ENCODE measurements at regions not wholly inside any gene's neighbourhood (a gene's known extent, or its start where the extent isn't known, plus 50 kb on each side); places are given as distances from the start of the nearest gene placed in this dataset.
"Not testable (repeated sequence)": the region's sequence is repeated elsewhere in the genome, so short reads cannot be mapped to it uniquely, and the experiment has no call there.

- Mint-ChIP-seq H3K4me3 (no peak overlapping the region), H3K36me3 (no peaks in the 10 kb centered on the region), H3K9me3 (peaks cover 2% of the 10 kb centered on the region), H3K27me3 (peaks cover 1% of the 10 kb centered on the region), H3K27ac (no peak overlapping the region), H3K4me1 (no peaks in the 10 kb centered on the region)
- ATAC-seq (ENCODE audit: low read depth) = no peak
- DNase-seq (ENCODE audit: low spot score in 2 of 2) = no peak
Measured at GRCh38 chr5:98535901-98536300, 237.6 kb upstream of the RGMB start.

- DNase-seq (ENCODE audit: low spot score in 2 of 2) = no peak
- Mint-ChIP-seq H3K4me1 (no peaks in the 10 kb centered on the region), H3K36me3 (peaks cover 2% of the 10 kb centered on the region)
Measured at GRCh38 chr5:98540056-98540455, 233.4 kb upstream of the RGMB start.

GRCh38 chr5:98541641-98542040 lies 231.8 kb upstream of the RGMB start:
- ATAC-seq (ENCODE audit: low read depth) (no peak), DNase-seq (ENCODE audit: low spot score in 2 of 2) (no peak)
- H3K27ac Mint-ChIP-seq = no peak overlapping the region
- H3K36me3 Mint-ChIP-seq = peaks cover 2% of the 10 kb centered on the region
- peaks cover 1% of the 10 kb centered on the region for H3K27me3 Mint-ChIP-seq
- H3K4me3 Mint-ChIP-seq = no peak overlapping the region
- no peaks in the 10 kb centered on the region for H3K4me1 Mint-ChIP-seq
- H3K9me3 Mint-ChIP-seq = peaks cover 20% of the 10 kb centered on the region

More at GRCh38 chr5:98540056-98540455, 233.4 kb upstream of the RGMB start:
- no peak for ATAC-seq (ENCODE audit: low read depth)
- peaks cover 1% of the 10 kb centered on the region for H3K27me3 Mint-ChIP-seq
- H3K9me3 Mint-ChIP-seq = peaks cover 20% of the 10 kb centered on the region
- H3K4me3 Mint-ChIP-seq = no peak overlapping the region
- H3K27ac Mint-ChIP-seq = no peak overlapping the region

GRCh38 chr5:98543490-98543889 lies 230.0 kb upstream of the RGMB start:
- Mint-ChIP-seq H3K27me3 (no peaks in the 10 kb centered on the region), H3K4me1 (no peaks in the 10 kb centered on the region), H3K36me3 (peaks cover 2% of the 10 kb centered on the region), H3K9me3 (peaks cover 20% of the 10 kb centered on the region), H3K4me3 (no peak overlapping the region), H3K27ac (no peak overlapping the region)
- DNase-seq (ENCODE audit: low spot score in 2 of 2) = no peak
- no peak for ATAC-seq (ENCODE audit: low read depth)

GRCh38 chr5:98546924-98547323 lies 226.5 kb upstream of the RGMB start:
- H3K4me3 Mint-ChIP-seq; H3K36me3 Mint-ChIP-seq; H3K4me1 Mint-ChIP-seq; ATAC-seq (ENCODE audit: low read depth); H3K27ac Mint-ChIP-seq; DNase-seq (ENCODE audit: low spot score in 2 of 2); H3K27me3 Mint-ChIP-seq; H3K9me3 Mint-ChIP-seq: not testable (repeated sequence)

GRCh38 chr5:98556712-98557111 lies 216.8 kb upstream of the RGMB start:
- no peak for ATAC-seq (ENCODE audit: low read depth)
- H3K4me3 Mint-ChIP-seq = no peak overlapping the region

GRCh38 chr5:98557916-98558315 lies 215.5 kb upstream of the RGMB start:
- peaks cover 5% of the 10 kb centered on the region for H3K9me3 Mint-ChIP-seq
- H3K4me1 Mint-ChIP-seq = no peaks in the 10 kb centered on the region
- no peaks in the 10 kb centered on the region for H3K36me3 Mint-ChIP-seq
- peaks cover 3% of the 10 kb centered on the region for H3K27me3 Mint-ChIP-seq
- no peak overlapping the region for H3K27ac Mint-ChIP-seq
- DNase-seq (ENCODE audit: low spot score in 2 of 2) = no peak
- no peak overlapping the region for H3K4me3 Mint-ChIP-seq
- no peak for ATAC-seq (ENCODE audit: low read depth)

More at GRCh38 chr5:98556712-98557111, 216.8 kb upstream of the RGMB start:
- Mint-ChIP-seq H3K36me3 (no peaks in the 10 kb centered on the region), H3K9me3 (peaks cover 5% of the 10 kb centered on the region), H3K27me3 (peaks cover 3% of the 10 kb centered on the region), H3K27ac (no peak overlapping the region), H3K4me1 (no peaks in the 10 kb centered on the region)
- no peak for DNase-seq (ENCODE audit: low spot score in 2 of 2)

GRCh38 chr5:98563885-98564653 lies 209.4 kb upstream of the RGMB start:
- Mint-ChIP-seq H3K4me1 (no peaks in the 10 kb centered on the region), H3K36me3 (no peaks in the 10 kb centered on the region), H3K4me3 (no peak overlapping the region), H3K9me3 (peaks cover 2% of the 10 kb centered on the region), H3K27ac (no peak overlapping the region), H3K27me3 (peaks cover 4% of the 10 kb centered on the region)
- no peak for DNase-seq (ENCODE audit: low spot score in 2 of 2)
- no peak for ATAC-seq (ENCODE audit: low read depth)

GRCh38 chr5:98564836-98565235 lies 208.6 kb upstream of the RGMB start:
- Mint-ChIP-seq H3K27ac (no peak overlapping the region), H3K36me3 (no peaks in the 10 kb centered on the region), H3K27me3 (peaks cover 4% of the 10 kb centered on the region), H3K9me3 (peaks cover 2% of the 10 kb centered on the region), H3K4me1 (no peaks in the 10 kb centered on the region), H3K4me3 (no peak overlapping the region)
- DNase-seq (ENCODE audit: low spot score in 2 of 2) (no peak), ATAC-seq (ENCODE audit: low read depth) (no peak)

GRCh38 chr5:98568336-98568735 lies 205.1 kb upstream of the RGMB start:
- no peak overlapping the region for H3K4me3 Mint-ChIP-seq
- H3K27ac Mint-ChIP-seq = no peak overlapping the region
- DNase-seq (ENCODE audit: low spot score in 2 of 2) (no peak), ATAC-seq (ENCODE audit: low read depth) (no peak)
- no peaks in the 10 kb centered on the region for H3K36me3 Mint-ChIP-seq
- peaks cover 4% of the 10 kb centered on the region for H3K27me3 Mint-ChIP-seq
- no peaks in the 10 kb centered on the region for H3K4me1 Mint-ChIP-seq
- peaks cover 2% of the 10 kb centered on the region for H3K9me3 Mint-ChIP-seq

- H3K4me1 Mint-ChIP-seq = no peaks in the 10 kb centered on the region
- ATAC-seq (ENCODE audit: low read depth) = no peak
- peaks cover 2% of the 10 kb centered on the region for H3K9me3 Mint-ChIP-seq
Measured at GRCh38 chr5:98569288-98569687, 204.2 kb upstream of the RGMB start.

GRCh38 chr5:98570010-98570409 lies 203.5 kb upstream of the RGMB start:
- ATAC-seq (ENCODE audit: low read depth) (no peak), DNase-seq (ENCODE audit: low spot score in 2 of 2) (no peak)
- no peaks in the 10 kb centered on the region for H3K4me1 Mint-ChIP-seq
- H3K9me3 Mint-ChIP-seq = peaks cover 2% of the 10 kb centered on the region
- H3K27me3 Mint-ChIP-seq = peaks cover 4% of the 10 kb centered on the region
- H3K4me3 Mint-ChIP-seq = no peak overlapping the region
- no peak overlapping the region for H3K27ac Mint-ChIP-seq
- H3K36me3 Mint-ChIP-seq = no peaks in the 10 kb centered on the region

More at GRCh38 chr5:98569288-98569687, 204.2 kb upstream of the RGMB start:
- no peak for DNase-seq (ENCODE audit: low spot score in 2 of 2)
- no peak overlapping the region for H3K27ac Mint-ChIP-seq
- H3K36me3 Mint-ChIP-seq = no peaks in the 10 kb centered on the region
- H3K4me3 Mint-ChIP-seq = no peak overlapping the region
- peaks cover 4% of the 10 kb centered on the region for H3K27me3 Mint-ChIP-seq

- ATAC-seq (ENCODE audit: low read depth) (no peak), DNase-seq (ENCODE audit: low spot score in 2 of 2) (no peak)
- peaks cover 2% of the 10 kb centered on the region for H3K9me3 Mint-ChIP-seq
- H3K27ac Mint-ChIP-seq = no peak overlapping the region
- peaks cover 4% of the 10 kb centered on the region for H3K27me3 Mint-ChIP-seq
- H3K4me1 Mint-ChIP-seq = no peaks in the 10 kb centered on the region
- no peak overlapping the region for H3K4me3 Mint-ChIP-seq
- no peaks in the 10 kb centered on the region for H3K36me3 Mint-ChIP-seq
Measured at GRCh38 chr5:98570661-98571191, 202.7 kb upstream of the RGMB start.

GRCh38 chr5:98573834-98574320 lies 199.6 kb upstream of the RGMB start:
- ATAC-seq (ENCODE audit: low read depth) (no peak), DNase-seq (ENCODE audit: low spot score in 2 of 2) (no peak)
- H3K4me1 Mint-ChIP-seq = no peaks in the 10 kb centered on the region
- no peaks in the 10 kb centered on the region for H3K9me3 Mint-ChIP-seq
- H3K27ac Mint-ChIP-seq = no peak overlapping the region
- H3K36me3 Mint-ChIP-seq = no peaks in the 10 kb centered on the region
- peaks cover 3% of the 10 kb centered on the region for H3K27me3 Mint-ChIP-seq
- H3K4me3 Mint-ChIP-seq = no peak overlapping the region

GRCh38 chr5:98576275-98576674 lies 197.2 kb upstream of the RGMB start:
- ATAC-seq (ENCODE audit: low read depth) (no peak), DNase-seq (ENCODE audit: low spot score in 2 of 2) (no peak)
- H3K9me3 Mint-ChIP-seq = no peaks in the 10 kb centered on the region
- no peak overlapping the region for H3K27ac Mint-ChIP-seq
- peaks cover 3% of the 10 kb centered on the region for H3K27me3 Mint-ChIP-seq
- no peaks in the 10 kb centered on the region for H3K36me3 Mint-ChIP-seq
- H3K4me1 Mint-ChIP-seq = no peaks in the 10 kb centered on the region
- H3K4me3 Mint-ChIP-seq = no peak overlapping the region

Data from memory B cell (primary cell).